HFFc6 (cell line): ENCODE measurements at regions not wholly inside any gene's neighbourhood (a gene's known extent, or its start where the extent isn't known, plus 50 kb on each side); places are given as distances from the start of the nearest gene placed in this dataset.
"Not testable (repeated sequence)": the region's sequence is repeated elsewhere in the genome, so short reads cannot be mapped to it uniquely, and the experiment has no call there.

Experiments
- DNase-seq: peaks from one replicate; pipeline ENCODE4 v3.0.0-alpha.2; 2018
- H3K27ac Mint-ChIP-seq: 2 replicates; pipeline ENCODE4 v1.8.0; 2020; ENCODE audit warnings: mild to moderate bottlenecking, mixed read lengths
- H3K27me3 Mint-ChIP-seq: 2 replicates; pipeline ENCODE4 v1.8.0; 2021; ENCODE audit warnings: mild to moderate bottlenecking, moderate library complexity, mixed read lengths; ENCODE audit not compliant: insufficient read depth
- H3K36me3 Mint-ChIP-seq: 2 replicates; pipeline ENCODE4 v1.8.0; 2021; ENCODE audit warnings: low read depth, mixed read lengths
- H3K4me1 Mint-ChIP-seq: 2 replicates; pipeline ENCODE4 v1.8.0; 2020; ENCODE audit warnings: low read depth, mixed read lengths
- H3K4me3 Mint-ChIP-seq: 2 replicates; pipeline ENCODE4 v1.8.0; 2020; ENCODE audit warnings: mild to moderate bottlenecking, moderate library complexity, mixed read lengths
- H3K9me3 Mint-ChIP-seq: 2 replicates; pipeline ENCODE4 v1.8.0; 2020; ENCODE audit warnings: mild to moderate bottlenecking, mixed read lengths
- CTCF ChIP-seq: fragments of 200-600 bp; sonication (generic); IDR thresholded peaks from 2 replicates; pipeline ENCODE4 v1.5.0; 2021; ENCODE audit warnings: antibody characterized with exemption, mild to moderate bottlenecking

GRCh38 chr20:5667705-5668528 lies 57.1 kb upstream of the GPCPD1 start:
- DNase-seq: no peak
- no peaks in the 10 kb centered on the region for H3K4me1 Mint-ChIP-seq
- no peak overlapping the region for H3K4me3 Mint-ChIP-seq
- no peak for TF ChIP-seq CTCF
- no peak overlapping the region for H3K27ac Mint-ChIP-seq
- peaks cover 17% of the 10 kb centered on the region for H3K27me3 Mint-ChIP-seq
- no peaks in the 10 kb centered on the region for H3K9me3 Mint-ChIP-seq
- no peaks in the 10 kb centered on the region for H3K36me3 Mint-ChIP-seq

- DNase-seq: no peak
- Mint-ChIP-seq H3K4me1 (no peaks in the 10 kb centered on the region), H3K27me3 (peaks cover 18% of the 10 kb centered on the region), H3K4me3 (no peak overlapping the region), H3K9me3 (no peaks in the 10 kb centered on the region), H3K36me3 (no peaks in the 10 kb centered on the region), H3K27ac (no peak overlapping the region)
- TF ChIP-seq CTCF: no peak
Measured at GRCh38 chr20:5665417-5665816, 54.6 kb upstream of the GPCPD1 start.

- H3K4me1 Mint-ChIP-seq: peaks cover 12% of the 10 kb centered on the region
- peaks cover 10% of the 10 kb centered on the region for H3K27me3 Mint-ChIP-seq
- no peaks in the 10 kb centered on the region for H3K36me3 Mint-ChIP-seq
- no peak for TF ChIP-seq CTCF
- H3K9me3 Mint-ChIP-seq: no peaks in the 10 kb centered on the region
- no peak overlapping the region for H3K27ac Mint-ChIP-seq
- H3K4me3 Mint-ChIP-seq: no peak overlapping the region
- no peak for DNase-seq
Measured at GRCh38 chr20:5663396-5663795, 52.6 kb upstream of the GPCPD1 start.

- no peak for DNase-seq
- Mint-ChIP-seq H3K36me3 (no peaks in the 10 kb centered on the region), H3K9me3 (no peaks in the 10 kb centered on the region), H3K4me3 (no peak overlapping the region), H3K27ac (no peak overlapping the region), H3K27me3 (peaks cover 10% of the 10 kb centered on the region), H3K4me1 (peaks cover 15% of the 10 kb centered on the region)
- no peak for TF ChIP-seq CTCF
Measured at GRCh38 chr20:5662769-5663168, 52.0 kb upstream of the GPCPD1 start.

- H3K27me3 Mint-ChIP-seq, H3K36me3 Mint-ChIP-seq, H3K9me3 Mint-ChIP-seq, DNase-seq, H3K27ac Mint-ChIP-seq, H3K4me3 Mint-ChIP-seq: not testable (repeated sequence)
- peaks cover 34% of the 10 kb centered on the region for H3K4me1 Mint-ChIP-seq
Measured at GRCh38 chr20:5660756-5661155, 50.0 kb upstream of the GPCPD1 start.
